Kidney epithelial cell (primary cell): ENCODE measurements at regions not wholly inside any gene's neighbourhood (a gene's known extent, or its start where the extent isn't known, plus 50 kb on each side); places are given as distances from the start of the nearest gene placed in this dataset.

Experiments used
- DNase-seq: peaks from one replicate; pipeline ENCODE4 v3.0.0-alpha.2; 2010; ENCODE audit warnings: low read depth
- H3K27me3 ChIP-seq: 2 replicates; pipeline ENCODE4 v1.6.0; 2011; ENCODE audit warnings: low read length; ENCODE audit not compliant: control insufficient read depth, insufficient read depth
- H3K36me3 ChIP-seq: 2 replicates; pipeline ENCODE4 v1.5.1; 2011; ENCODE audit warnings: low read length; ENCODE audit not compliant: control insufficient read depth, insufficient read depth
- H3K4me3 ChIP-seq: 2 replicates; pipeline ENCODE4 v1.5.1; 2011; ENCODE audit warnings: low read depth, mild to moderate bottlenecking, control low read depth, low read length
- TF ChIP-seq, protein P1 (sequence below): IDR thresholded peaks from 2 replicates; pipeline ENCODE4 v1.5.1; 2011; ENCODE audit warnings: mild to moderate bottlenecking, moderate library complexity, low read length, control low read depth, inconsistent platforms; ENCODE audit not compliant: insufficient read depth, poor library complexity, severe bottlenecking

DNA sequence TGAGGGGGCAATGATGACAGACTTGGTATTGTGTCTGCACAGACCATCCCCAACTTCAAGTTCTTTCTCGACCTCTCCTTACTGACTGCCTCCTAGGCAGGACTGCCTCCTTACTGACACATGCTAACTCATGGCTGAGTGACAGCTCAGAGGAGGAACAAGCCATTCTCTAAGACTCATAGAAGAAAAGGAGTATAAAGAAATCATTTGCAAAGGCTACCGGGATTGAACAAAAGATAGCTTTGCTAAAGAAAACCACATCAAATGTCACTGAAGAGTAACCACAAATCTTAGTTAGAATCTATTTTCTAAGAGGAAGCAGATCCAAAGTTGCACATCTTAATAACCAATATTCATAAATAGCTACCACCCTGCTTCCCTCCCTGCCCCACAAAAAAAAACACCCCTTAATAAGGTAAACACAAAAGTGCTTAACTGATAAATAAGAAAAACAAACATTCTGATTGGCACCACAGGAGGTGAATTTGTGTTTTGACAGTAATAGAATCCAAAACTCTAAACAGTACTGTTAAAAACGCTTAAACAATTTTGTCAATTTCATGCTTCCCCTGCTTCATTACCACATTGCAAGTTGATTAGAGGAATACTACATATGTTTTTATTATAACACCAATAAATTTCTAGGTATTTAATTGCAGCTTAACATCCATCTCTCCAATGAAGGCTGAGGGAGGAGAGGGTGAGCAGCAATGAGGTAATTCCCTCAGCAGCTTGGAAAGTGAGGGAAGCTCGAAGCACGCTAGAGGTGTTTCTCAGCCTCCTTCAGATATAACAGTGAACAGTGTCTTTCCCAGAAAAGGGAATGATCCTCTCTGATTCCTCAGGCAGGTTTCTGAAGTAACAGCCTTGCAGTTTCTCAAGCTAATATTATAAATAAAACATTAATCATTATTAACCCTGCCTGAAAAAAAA lies 160.0 kb downstream of the HNRNPD start:
- TF ChIP-seq, protein P1, sequence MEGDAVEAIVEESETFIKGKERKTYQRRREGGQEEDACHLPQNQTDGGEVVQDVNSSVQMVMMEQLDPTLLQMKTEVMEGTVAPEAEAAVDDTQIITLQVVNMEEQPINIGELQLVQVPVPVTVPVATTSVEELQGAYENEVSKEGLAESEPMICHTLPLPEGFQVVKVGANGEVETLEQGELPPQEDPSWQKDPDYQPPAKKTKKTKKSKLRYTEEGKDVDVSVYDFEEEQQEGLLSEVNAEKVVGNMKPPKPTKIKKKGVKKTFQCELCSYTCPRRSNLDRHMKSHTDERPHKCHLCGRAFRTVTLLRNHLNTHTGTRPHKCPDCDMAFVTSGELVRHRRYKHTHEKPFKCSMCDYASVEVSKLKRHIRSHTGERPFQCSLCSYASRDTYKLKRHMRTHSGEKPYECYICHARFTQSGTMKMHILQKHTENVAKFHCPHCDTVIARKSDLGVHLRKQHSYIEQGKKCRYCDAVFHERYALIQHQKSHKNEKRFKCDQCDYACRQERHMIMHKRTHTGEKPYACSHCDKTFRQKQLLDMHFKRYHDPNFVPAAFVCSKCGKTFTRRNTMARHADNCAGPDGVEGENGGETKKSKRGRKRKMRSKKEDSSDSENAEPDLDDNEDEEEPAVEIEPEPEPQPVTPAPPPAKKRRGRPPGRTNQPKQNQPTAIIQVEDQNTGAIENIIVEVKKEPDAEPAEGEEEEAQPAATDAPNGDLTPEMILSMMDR: no peak
- H3K27me3 ChIP-seq: no peaks in the 10 kb centered on the region
- H3K4me3 ChIP-seq: no peak overlapping the region
- no peaks in the 10 kb centered on the region for H3K36me3 ChIP-seq
- no peak for DNase-seq

DNA sequence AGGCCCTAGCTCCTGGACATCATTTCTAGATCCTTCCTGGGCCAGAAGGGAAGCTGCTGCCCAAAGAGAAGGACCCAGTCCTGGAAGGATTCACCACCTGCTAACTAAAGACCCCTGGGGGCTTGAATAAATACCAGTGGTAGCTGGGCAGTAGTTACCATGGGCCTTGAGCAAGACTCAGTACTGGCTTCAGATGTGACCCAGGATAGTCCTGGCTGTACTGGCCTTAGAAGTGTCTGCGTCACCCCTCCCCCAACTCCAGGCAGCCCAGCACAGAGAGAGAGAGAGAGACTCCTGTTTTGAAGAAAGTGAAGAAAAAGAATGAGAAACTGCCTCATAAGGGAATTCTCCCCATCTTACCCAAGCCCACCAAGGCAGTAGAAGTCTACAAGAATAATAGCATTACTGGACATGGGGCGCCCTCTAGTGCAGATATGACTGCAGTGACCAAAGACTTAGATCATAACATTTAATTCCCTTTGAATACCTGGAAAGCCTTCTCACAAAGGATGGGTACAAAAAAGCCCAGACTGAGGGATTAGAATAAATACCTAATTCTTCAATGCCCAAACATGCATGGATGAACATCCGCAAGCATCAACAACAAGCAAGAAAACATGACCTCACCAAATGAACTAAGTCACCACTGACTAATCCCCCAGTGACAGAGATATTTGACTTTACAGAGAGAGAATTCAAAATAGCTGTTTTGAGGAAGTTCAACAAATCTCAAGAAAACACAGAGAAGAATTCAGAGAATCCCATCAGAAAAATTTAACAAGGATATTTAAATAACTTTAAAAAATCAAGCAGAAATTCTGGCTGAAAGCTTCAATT lies 171.8 kb downstream of the HNRNPD start:
- no peak for DNase-seq
- no peaks in the 10 kb centered on the region for H3K27me3 ChIP-seq
- no peak overlapping the region for H3K4me3 ChIP-seq
- no peaks in the 10 kb centered on the region for H3K36me3 ChIP-seq
- TF ChIP-seq, protein P1: peak; percentile 66

DNA sequence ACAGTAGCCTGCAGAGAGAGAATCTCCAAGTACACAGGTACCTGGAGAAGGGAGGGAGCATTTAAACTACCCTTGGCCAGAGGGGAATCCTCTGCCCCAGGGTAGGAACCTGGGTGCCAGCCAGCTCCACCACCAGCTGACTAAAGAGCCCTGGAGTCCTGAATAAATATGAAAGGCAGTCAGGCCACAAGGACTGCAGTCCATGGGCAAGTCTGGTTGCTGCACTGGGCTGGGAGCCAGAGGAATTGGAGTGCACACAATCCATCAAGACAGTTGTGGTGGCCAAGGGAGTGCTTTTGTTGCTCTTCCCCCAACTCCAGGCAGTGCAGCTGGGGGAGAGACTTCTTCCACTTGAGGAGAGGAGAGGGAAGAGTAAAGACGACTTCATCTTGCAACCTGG lies 172.5 kb downstream of the HNRNPD start:
- TF ChIP-seq, protein P1: no peak
- no peak overlapping the region for H3K4me3 ChIP-seq
- no peaks in the 10 kb centered on the region for H3K36me3 ChIP-seq
- no peaks in the 10 kb centered on the region for H3K27me3 ChIP-seq
- DNase-seq: peak; percentile 5

DNA sequence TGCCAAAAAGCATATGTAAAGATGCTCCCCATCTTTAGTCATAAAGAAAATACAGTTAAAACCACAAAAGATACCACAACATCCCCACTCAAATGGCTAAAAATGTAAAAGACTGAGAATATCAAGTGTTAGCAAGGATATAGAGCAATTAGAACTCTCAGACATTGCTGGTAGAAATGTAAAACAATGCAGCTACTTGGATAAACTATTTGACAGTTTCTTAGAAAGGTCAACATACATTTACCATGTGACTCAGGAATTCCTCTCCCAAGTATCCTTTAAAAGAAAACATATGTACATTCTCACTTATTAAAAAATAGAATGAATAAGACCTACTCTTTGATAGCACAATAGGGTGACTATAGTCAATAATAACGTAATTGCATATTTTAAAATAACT lies 173.7 kb downstream of the HNRNPD start:
- TF ChIP-seq, protein P1: no peak
- no peaks in the 10 kb centered on the region for H3K36me3 ChIP-seq
- DNase-seq: no peak
- H3K27me3 ChIP-seq: no peaks in the 10 kb centered on the region
- H3K4me3 ChIP-seq: no peak overlapping the region

DNA sequence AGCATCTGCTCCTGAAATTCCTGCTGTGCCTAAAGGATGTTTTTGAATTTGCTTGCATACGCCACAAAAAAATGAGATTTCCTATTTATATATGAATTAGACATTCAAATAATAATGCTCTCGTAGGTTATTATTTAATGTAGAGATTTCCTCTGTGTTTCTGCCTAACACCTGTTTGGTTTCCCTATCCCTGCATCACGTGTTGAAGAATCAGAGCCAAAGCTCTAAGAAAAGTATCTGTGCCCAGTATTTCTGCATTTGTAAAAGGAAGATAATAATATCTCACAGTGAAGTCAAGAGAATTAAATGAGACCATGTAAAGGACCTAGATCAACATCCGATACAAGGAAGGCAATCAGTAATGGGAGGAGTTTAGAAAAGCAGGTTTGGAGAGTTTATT lies 179.5 kb downstream of the HNRNPD start:
- Histone ChIP-seq H3K4me3 (no peak overlapping the region), H3K36me3 (no peaks in the 10 kb centered on the region), H3K27me3 (no peaks in the 10 kb centered on the region)
- TF ChIP-seq, protein P1: no peak
- DNase-seq: no peak
